IMR-90 (cell line): ENCODE measurements at regions not wholly inside any gene's neighbourhood (a gene's known extent, or its start where the extent isn't known, plus 50 kb on each side); places are given as distances from the start of the nearest gene placed in this dataset.

Experiments
- ATAC-seq: fragments of 200-7000 bp; cut with Tn5 transposase; 2 replicates; pipeline ENCODE4 v1.9.1; 2020; ENCODE audit warnings: low read depth, mild to moderate bottlenecking, moderate library complexity
- BruUV-seq: library from RNA; stranded (reverse); fragments of 400-500 nt; replicated peaks from 2 replicates; lab custom pipeline; 2021; lab: Mats Ljungman, UMichigan
- CTCF ChIA-PET: fragments of 300-600 bp; formaldehyde crosslinking; extraction: SDS; loops from one replicate; lab custom pipeline; 2021; ENCODE audit warnings: antibody characterized with exemption; lab: Yijun Ruan, JAX
- POLR2A ChIA-PET: fragments of 300-600 bp; sonication (Branson Sonifier 250); formaldehyde crosslinking; loops from one replicate; lab custom pipeline; 2022; ENCODE audit warnings: antibody characterized with exemption; ENCODE audit not compliant: unreplicated experiment; lab: Charles Lee
- DNase-seq: peaks from one replicate; pipeline ENCODE4 v3.0.0; 2013
- H2AFZ ChIP-seq: replicated peaks from 2 replicates; pipeline ENCODE3; 2013; ENCODE audit warnings: low read length, mild to moderate bottlenecking; ENCODE audit not compliant: poor library complexity
- H2AK5ac ChIP-seq: 2 replicates; pipeline ENCODE4 v1.6.1; 2013; ENCODE audit warnings: low read depth, low read length, inconsistent platforms
- H2AK9ac ChIP-seq: replicated peaks from 2 replicates; pipeline ENCODE3; 2013; ENCODE audit warnings: mild to moderate bottlenecking, low read depth, low read length, moderate library complexity; ENCODE audit not compliant: poor library complexity
- H2BK120ac ChIP-seq: 2 replicates; pipeline ENCODE4 v1.6.1; 2013; ENCODE audit warnings: low read depth, low read length, inconsistent platforms
- H2BK15ac ChIP-seq: 3 replicates; pipeline ENCODE4 v1.6.1; 2013; ENCODE audit warnings: low read depth, low read length, inconsistent platforms
- H2BK20ac ChIP-seq: 2 replicates; pipeline ENCODE4 v1.6.1; 2013; ENCODE audit warnings: low read depth, mild to moderate bottlenecking, inconsistent platforms, low read length, moderate library complexity
- H2BK5ac ChIP-seq: 2 replicates; pipeline ENCODE4 v1.6.1; 2013; ENCODE audit warnings: mild to moderate bottlenecking, low read depth, low read length, inconsistent platforms; ENCODE audit not compliant: poor library complexity, severe bottlenecking
- H3K14ac ChIP-seq: replicated peaks from 2 replicates; pipeline ENCODE4 v1.6.1; 2013; ENCODE audit warnings: low read depth, low read length, inconsistent platforms
- H3K18ac ChIP-seq: 2 replicates; pipeline ENCODE4 v1.6.1; 2013; ENCODE audit warnings: low read depth, low read length, control low read depth
- H3K23ac ChIP-seq: 2 replicates; pipeline ENCODE4 v1.6.1; 2013; ENCODE audit warnings: low read depth, low read length, inconsistent platforms
- H3K27ac ChIP-seq: 2 replicates; pipeline ENCODE4 v1.5.1; 2013; ENCODE audit warnings: mild to moderate bottlenecking, control low read depth, low read length; ENCODE audit not compliant: insufficient read depth
- H3K27me3 ChIP-seq: 2 replicates; pipeline ENCODE4 v1.6.1; 2013; ENCODE audit warnings: low read length; ENCODE audit not compliant: control insufficient read depth, insufficient read depth
- H3K36me3 ChIP-seq: 2 replicates; pipeline ENCODE4 v1.6.1; 2013; ENCODE audit warnings: low read length, mixed read lengths; ENCODE audit not compliant: control insufficient read depth, insufficient read depth
- H3K4ac ChIP-seq: 2 replicates; pipeline ENCODE4 v1.6.1; 2013; ENCODE audit warnings: low read depth, low read length, inconsistent platforms
- H3K4me1 ChIP-seq: 2 replicates; pipeline ENCODE4 v1.6.1; 2013; ENCODE audit warnings: low read length, mixed read lengths; ENCODE audit not compliant: control insufficient read depth, insufficient read depth
- H3K4me2 ChIP-seq: 2 replicates; pipeline ENCODE4 v1.6.1; 2013; ENCODE audit warnings: low read depth, mild to moderate bottlenecking, control low read depth, low read length, moderate library complexity
- H3K4me3 ChIP-seq: 2 replicates; pipeline ENCODE4 v1.5.1; 2013; ENCODE audit warnings: low read depth, mild to moderate bottlenecking, control low read depth, low read length, moderate library complexity; ENCODE audit not compliant: insufficient read depth
- H3K56ac ChIP-seq: 2 replicates; pipeline ENCODE4 v1.6.1; 2013; ENCODE audit warnings: low read length, inconsistent platforms; ENCODE audit not compliant: insufficient read depth; ENCODE audit errors: extremely low read depth
- H3K79me1 ChIP-seq, 2 experiments: 2 replicates each; pipeline ENCODE4 v1.6.1; 2013; ENCODE audit warnings: low read length in 2 of 2, inconsistent platforms in 1 of 2, low read depth in 1 of 2
- H3K9ac ChIP-seq: 2 replicates; pipeline ENCODE4 v1.6.1; 2013; ENCODE audit warnings: low read depth, low read length, control low read depth
- H3K9me1 ChIP-seq: 2 replicates; pipeline ENCODE4 v1.6.1; 2013; ENCODE audit warnings: low read length, inconsistent platforms; ENCODE audit not compliant: insufficient read depth
- H3K9me3 ChIP-seq: 2 replicates; pipeline ENCODE4 v1.6.1; 2013; ENCODE audit warnings: low read length; ENCODE audit not compliant: control insufficient read depth, insufficient read depth
- H4K20me1 ChIP-seq: 2 replicates; pipeline ENCODE4 v1.6.1; 2013; ENCODE audit warnings: low read length, inconsistent platforms; ENCODE audit not compliant: insufficient read depth
- H4K5ac ChIP-seq: 2 replicates; pipeline ENCODE4 v1.6.1; 2013; ENCODE audit warnings: mild to moderate bottlenecking, low read depth, low read length, control low read depth
- H4K8ac ChIP-seq, 2 experiments: 2 replicates each; pipeline ENCODE4 v1.6.1; 2013; ENCODE audit warnings: low read depth in 2 of 2, low read length in 2 of 2, control low read depth in 1 of 2, inconsistent platforms in 1 of 2
- H4K91ac ChIP-seq: 2 replicates; pipeline ENCODE4 v1.6.1; 2013; ENCODE audit warnings: low read depth, low read length, inconsistent platforms; ENCODE audit not compliant: insufficient read depth
- BHLHE40 ChIP-seq: fragments of 150-350 bp; IDR thresholded peaks from 2 replicates; pipeline ENCODE4 v1.6.1; 2016; ENCODE audit warnings: mild to moderate bottlenecking, low read depth, low read length
- CHD1 ChIP-seq: IDR thresholded peaks from 2 replicates; pipeline ENCODE4 v1.6.1; 2012; ENCODE audit warnings: low read depth, low read length, improper control_type of control experiment
- MXI1 ChIP-seq: IDR thresholded peaks from 2 replicates; pipeline ENCODE4 v1.6.1; 2012; ENCODE audit warnings: low read depth, mild to moderate bottlenecking, low read length, moderate library complexity, borderline replicate concordance
- POLR2A ChIP-seq: IDR thresholded peaks from 2 replicates; pipeline ENCODE4 v1.6.1; 2012; ENCODE audit warnings: mild to moderate bottlenecking, low read depth, low read length
- RAD21 ChIP-seq: IDR thresholded peaks from 2 replicates; pipeline ENCODE4 v1.6.1; 2012; ENCODE audit warnings: low read length, improper control_type of control experiment
- RCOR1 ChIP-seq: IDR thresholded peaks from 2 replicates; pipeline ENCODE4 v1.6.1; 2012; ENCODE audit warnings: mild to moderate bottlenecking, low read length, improper control_type of control experiment; ENCODE audit not compliant: insufficient replicate concordance
- WGBS, 2 experiments: methylation state at CpG; one replicate each; pipeline versions ENCODE4 v1.1.5 to v1.1.7; 2013; ENCODE audit warnings: missing lambda C conversion rate in 2 of 2; ENCODE audit not compliant: insufficient read length in 1 of 2; ENCODE audit errors: extremely low coverage in 2 of 2; 5-methylcytosine and 5-hydroxymethylcytosine counted together
- dilution Hi-C: fragments of 300-500 bp; cut with HindIII; formaldehyde crosslinking; loops from one replicate; pipeline ENCODE4 v1.14.3; 2018; ENCODE audit warnings: low sequenced_read_pairs; ENCODE audit not compliant: unreplicated experiment
- in situ Hi-C: fragments of 300-500 bp; cut with MboI; formaldehyde crosslinking; loops from 3 replicates; pipeline ENCODE4 v1.14.3; 2019; ENCODE audit warnings: low sequenced_read_pairs, inconsistent platforms, mixed read lengths
- intact Hi-C: fragments of 100-400 bp; cut with micrococcal nuclease; formaldehyde crosslinking; loops from 2 replicates; pipeline ENCODE4 v1.10.0; 2022
- TF ChIP-seq, protein P1 (sequence below): fragments of 150-350 bp; IDR thresholded peaks from 2 replicates; pipeline ENCODE4 v1.6.1; 2016; ENCODE audit warnings: low read depth, mild to moderate bottlenecking, low read length, moderate library complexity, borderline replicate concordance
- TF ChIP-seq, protein P2 (sequence below): fragments of 150-350 bp; IDR thresholded peaks from 2 replicates; pipeline ENCODE4 v1.6.1; 2017; ENCODE audit warnings: mild to moderate bottlenecking, antibody characterized with exemption, low read length, low read depth

DNA sequence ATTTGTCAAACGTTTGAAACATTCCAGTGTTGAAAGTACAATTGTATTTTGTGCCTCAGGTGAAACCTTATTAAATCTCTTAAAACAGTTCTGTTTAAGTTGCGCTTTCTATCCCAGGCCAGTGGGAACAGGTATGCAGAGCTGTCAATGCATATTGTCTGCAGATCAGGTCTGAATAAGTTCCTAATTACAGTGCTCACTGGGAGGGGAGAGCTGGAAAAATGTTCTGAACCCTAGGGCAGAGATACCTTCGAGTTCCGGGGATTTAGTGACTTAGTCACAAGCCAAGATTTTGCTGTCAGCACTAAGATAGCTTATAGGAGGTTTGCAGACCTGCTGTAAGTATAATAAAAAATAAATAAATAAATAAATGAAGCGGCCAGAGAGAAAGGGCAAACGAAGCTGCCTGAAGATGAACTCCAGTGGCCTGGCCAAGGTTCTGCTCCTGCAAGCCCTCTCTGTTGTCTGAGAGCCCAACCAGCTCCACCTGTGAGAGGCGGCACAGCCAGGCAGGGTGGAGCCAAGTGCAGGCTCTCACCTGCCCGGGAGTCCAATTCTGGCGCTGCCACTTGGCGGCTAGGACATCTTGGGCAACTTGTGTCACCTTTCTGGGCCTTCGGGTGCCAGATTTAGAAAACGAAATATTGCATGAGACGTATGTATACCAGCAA lies 97.9 kb upstream of the SLC7A1 start:
- CTCF ChIA-PET, result no interaction called here

More for the DNA sequence above, 97.9 kb upstream of the SLC7A1 start:
- no peak overlapping the region for H2AFZ ChIP-seq
- H4K91ac ChIP-seq, result no peak overlapping the region
- POLR2A ChIA-PET, result no interaction called here
- H2BK120ac ChIP-seq, result no peak overlapping the region
- WGBS, 2 experiments, result 84% methylated on average over 3 of the region's 13 CpGs; no CpG with 5 or more reads in 1 of the 2 experiments
- intact Hi-C loops, result no loop called here
- ATAC-seq (no peak), DNase-seq (no peak)
- no peak overlapping the region for H3K23ac ChIP-seq
- dilution Hi-C loops, result no loop called here
- H3K9me3 ChIP-seq, result peaks cover 4% of the 10 kb centered on the region
- no peaks in the 10 kb centered on the region for H3K4me1 ChIP-seq
- H3K9ac ChIP-seq, result no peak overlapping the region
- H3K4me2 ChIP-seq, result no peak overlapping the region
- BruUV-seq, result no TSS peak
- no peaks in the 10 kb centered on the region for H3K36me3 ChIP-seq
- H3K79me1 ChIP-seq, result no peaks in the 10 kb centered on the region
- no peak overlapping the region for H3K18ac ChIP-seq
- no peaks in the 10 kb centered on the region for H4K20me1 ChIP-seq
- no peak overlapping the region for H2AK5ac ChIP-seq
- no peak overlapping the region for H3K56ac ChIP-seq
- H2BK20ac ChIP-seq, result no peak overlapping the region
- peaks cover 27% of the 10 kb centered on the region for H3K27me3 ChIP-seq
- no peak overlapping the region for H3K4me3 ChIP-seq
- H3K14ac ChIP-seq, result no peak overlapping the region
- in situ Hi-C loops, result no loop called here
- H3K9me1 ChIP-seq, result no peaks in the 10 kb centered on the region
- TF ChIP-seq CHD1, result no peak
- TF ChIP-seq BHLHE40, result no peak
- TF ChIP-seq RCOR1, result no peak
- TF ChIP-seq, protein P1, sequence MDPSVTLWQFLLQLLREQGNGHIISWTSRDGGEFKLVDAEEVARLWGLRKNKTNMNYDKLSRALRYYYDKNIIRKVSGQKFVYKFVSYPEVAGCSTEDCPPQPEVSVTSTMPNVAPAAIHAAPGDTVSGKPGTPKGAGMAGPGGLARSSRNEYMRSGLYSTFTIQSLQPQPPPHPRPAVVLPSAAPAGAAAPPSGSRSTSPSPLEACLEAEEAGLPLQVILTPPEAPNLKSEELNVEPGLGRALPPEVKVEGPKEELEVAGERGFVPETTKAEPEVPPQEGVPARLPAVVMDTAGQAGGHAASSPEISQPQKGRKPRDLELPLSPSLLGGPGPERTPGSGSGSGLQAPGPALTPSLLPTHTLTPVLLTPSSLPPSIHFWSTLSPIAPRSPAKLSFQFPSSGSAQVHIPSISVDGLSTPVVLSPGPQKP, result no peak
- TF ChIP-seq RAD21, result no peak
- TF ChIP-seq, protein P2, sequence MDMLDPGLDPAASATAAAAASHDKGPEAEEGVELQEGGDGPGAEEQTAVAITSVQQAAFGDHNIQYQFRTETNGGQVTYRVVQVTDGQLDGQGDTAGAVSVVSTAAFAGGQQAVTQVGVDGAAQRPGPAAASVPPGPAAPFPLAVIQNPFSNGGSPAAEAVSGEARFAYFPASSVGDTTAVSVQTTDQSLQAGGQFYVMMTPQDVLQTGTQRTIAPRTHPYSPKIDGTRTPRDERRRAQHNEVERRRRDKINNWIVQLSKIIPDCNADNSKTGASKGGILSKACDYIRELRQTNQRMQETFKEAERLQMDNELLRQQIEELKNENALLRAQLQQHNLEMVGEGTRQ, result no peak
- TF ChIP-seq POLR2A, result no peak
- no peak for TF ChIP-seq MXI1
- H2BK15ac ChIP-seq, result no peak overlapping the region
- H2AK9ac ChIP-seq, result no peak overlapping the region
- no peak overlapping the region for H4K5ac ChIP-seq
- H3K4ac ChIP-seq, result no peak overlapping the region
- H4K8ac ChIP-seq, result no peak overlapping the region
- H3K27ac ChIP-seq, result no peak overlapping the region
- H2BK5ac ChIP-seq, result no peak overlapping the region
